Trophoblast cell (in vitro differentiated cells and primary cell): ENCODE measurements at regions not wholly inside any gene's neighbourhood (a gene's known extent, or its start where the extent isn't known, plus 50 kb on each side); places are given as distances from the start of the nearest gene placed in this dataset.
A peak's percentile ranks its signal among the peaks of the same experiment; 100 is the strongest.

Experiments used
- DNase-seq, 2 donors: peaks; one replicate each; pipeline ENCODE4 v3.0.0-alpha.2; 2016
- H2AFZ ChIP-seq: 2 replicates; pipeline ENCODE4 v1.6.1; 2013; ENCODE audit warnings: low read length, moderate library complexity, mild to moderate bottlenecking; ENCODE audit not compliant: insufficient read depth, poor library complexity
- H2AK5ac ChIP-seq: 2 replicates; pipeline ENCODE4 v1.6.1; 2013; ENCODE audit warnings: mild to moderate bottlenecking, low read length
- H2BK120ac ChIP-seq: 2 replicates; pipeline ENCODE4 v1.6.1; 2013; ENCODE audit warnings: low read length, mild to moderate bottlenecking, moderate library complexity; ENCODE audit not compliant: insufficient read depth, poor library complexity
- H2BK12ac ChIP-seq: 2 replicates; pipeline ENCODE4 v1.6.1; 2013; ENCODE audit warnings: mild to moderate bottlenecking, low read length, moderate library complexity
- H2BK5ac ChIP-seq: 2 replicates; pipeline ENCODE4 v1.6.1; 2013; ENCODE audit warnings: low read length, low read depth, moderate library complexity, mild to moderate bottlenecking; ENCODE audit not compliant: poor library complexity
- H3K14ac ChIP-seq: 2 replicates; pipeline ENCODE4 v1.6.1; 2013; ENCODE audit warnings: mild to moderate bottlenecking, low read length
- H3K18ac ChIP-seq: 2 replicates; pipeline ENCODE4 v1.6.1; 2013; ENCODE audit warnings: mild to moderate bottlenecking, low read length
- H3K23ac ChIP-seq: 2 replicates; pipeline ENCODE4 v1.6.1; 2013; ENCODE audit warnings: low read length
- H3K27ac ChIP-seq: 2 replicates; pipeline ENCODE4 v1.5.1; 2013; ENCODE audit warnings: low read depth, mild to moderate bottlenecking, inconsistent platforms, low read length, moderate library complexity
- H3K27me3 ChIP-seq: 2 replicates; pipeline ENCODE4 v1.6.1; 2013; ENCODE audit warnings: inconsistent platforms, mild to moderate bottlenecking, low read length, moderate library complexity; ENCODE audit not compliant: insufficient read depth
- H3K36me3 ChIP-seq, 2 experiments: 1 replicate in 1 of 2; 2 replicates in 1 of 2; pipeline ENCODE4 v1.6.1; 2013; ENCODE audit warnings: low read length in 2 of 2, mild to moderate bottlenecking in 2 of 2, moderate library complexity in 1 of 2; ENCODE audit not compliant: insufficient read depth in 2 of 2, control insufficient read depth in 1 of 2
- H3K4ac ChIP-seq: 2 replicates; pipeline ENCODE4 v1.6.1; 2013; ENCODE audit warnings: low read depth, mild to moderate bottlenecking, low read length, moderate library complexity
- H3K4me1 ChIP-seq, 2 experiments: 1 replicate in 1 of 2; 2 replicates in 1 of 2; pipeline ENCODE4 v1.6.1; 2013; ENCODE audit warnings: low read length in 2 of 2, mild to moderate bottlenecking in 2 of 2, moderate library complexity in 1 of 2; ENCODE audit not compliant: insufficient read depth in 2 of 2, control insufficient read depth in 1 of 2
- H3K4me2 ChIP-seq: 2 replicates; pipeline ENCODE4 v1.6.1; 2013; ENCODE audit warnings: inconsistent platforms, mild to moderate bottlenecking, low read length, moderate library complexity
- H3K4me3 ChIP-seq: 2 replicates; pipeline ENCODE4 v1.5.1; 2013; ENCODE audit warnings: mild to moderate bottlenecking, low read depth, low read length, inconsistent platforms
- H3K79me1 ChIP-seq: one replicate; pipeline ENCODE4 v1.6.1; 2013; ENCODE audit warnings: low read length
- H3K79me2 ChIP-seq: 2 replicates; pipeline ENCODE4 v1.6.1; 2013; ENCODE audit warnings: low read length, mild to moderate bottlenecking; ENCODE audit not compliant: control insufficient read depth, insufficient read depth, poor library complexity
- H3K9ac ChIP-seq: 2 replicates; pipeline ENCODE4 v1.6.1; 2013; ENCODE audit warnings: mild to moderate bottlenecking, low read length
- H3K9me3 ChIP-seq: 2 replicates; pipeline ENCODE4 v1.6.1; 2013; ENCODE audit warnings: low read depth, mild to moderate bottlenecking, control low read depth, inconsistent platforms, low read length; ENCODE audit not compliant: insufficient read depth
- H4K12ac ChIP-seq: 2 replicates; pipeline ENCODE4 v1.6.1; 2013; ENCODE audit warnings: low read depth, mild to moderate bottlenecking, low read length, moderate library complexity
- H4K8ac ChIP-seq: 2 replicates; pipeline ENCODE4 v1.6.1; 2013; ENCODE audit warnings: low read depth, mild to moderate bottlenecking, low read length, moderate library complexity
- H4K91ac ChIP-seq: one replicate; pipeline ENCODE4 v1.6.1; 2013; ENCODE audit warnings: low read depth, mild to moderate bottlenecking, low read length, moderate library complexity
- WGBS: extraction: QIAGEN DNeasy Blood & Tissue Kit; methylation state at CpG from one replicate; pipeline ENCODE4 v1.1.7; 2013; ENCODE audit warnings: missing lambda C conversion rate; ENCODE audit not compliant: insufficient read length, insufficient coverage; ENCODE audit errors: extremely low coverage; 5-methylcytosine and 5-hydroxymethylcytosine counted together

DNA sequence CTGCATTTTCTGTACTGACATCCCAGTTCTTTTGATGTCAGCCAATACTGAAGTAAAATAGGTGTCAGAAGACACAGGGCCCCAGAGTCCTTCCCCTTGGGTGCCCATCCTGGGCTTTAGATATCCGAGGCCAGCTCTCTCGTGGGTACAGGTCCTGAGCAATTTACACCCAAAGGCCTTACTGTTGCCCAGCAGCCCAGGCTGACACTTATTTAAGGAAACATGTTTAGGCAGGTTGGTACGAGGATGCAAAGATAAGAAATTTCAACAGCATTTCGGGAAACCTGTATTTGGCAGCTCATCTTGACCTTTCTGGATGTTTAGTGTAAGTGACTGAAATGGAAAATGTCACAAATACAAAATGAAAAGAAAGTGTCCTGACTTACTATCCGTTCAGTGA lies 130.0 kb upstream of the IL12A start:
- Histone ChIP-seq H2BK5ac (peak overlapping the region; percentile 35), H2AFZ (no peak overlapping the region), H4K12ac (no peak overlapping the region), H3K79me1 (peaks cover 26% of the 10 kb centered on the region), H2BK120ac (peak overlapping the region; percentile 67), H3K23ac (no peak overlapping the region), H3K27me3 (no peaks in the 10 kb centered on the region), H3K14ac (no peak overlapping the region), H3K18ac (peak overlapping the region; percentile 79), H3K4me1 (peaks cover 24 to 29% of the 10 kb centered on the region in 2 experiments), H3K9me3 (no peaks in the 10 kb centered on the region), H4K91ac (peak overlapping the region; percentile 86), H4K8ac (peak overlapping the region; percentile 4), H3K4ac (peak overlapping the region; percentile 70), H2BK12ac (peak overlapping the region; percentile 72), H3K4me3 (no peak overlapping the region), H3K9ac (no peak overlapping the region), H3K36me3 (no peaks in the 10 kb centered on the region), H3K4me2 (no peak overlapping the region), H3K79me2 (peaks cover 10% of the 10 kb centered on the region), H2AK5ac (peak overlapping the region; percentile 78), H3K27ac (no peak overlapping the region)
- DNase-seq = no peak
- WGBS = no CpG with 5 or more reads among the region's 5 CpGs

DNA sequence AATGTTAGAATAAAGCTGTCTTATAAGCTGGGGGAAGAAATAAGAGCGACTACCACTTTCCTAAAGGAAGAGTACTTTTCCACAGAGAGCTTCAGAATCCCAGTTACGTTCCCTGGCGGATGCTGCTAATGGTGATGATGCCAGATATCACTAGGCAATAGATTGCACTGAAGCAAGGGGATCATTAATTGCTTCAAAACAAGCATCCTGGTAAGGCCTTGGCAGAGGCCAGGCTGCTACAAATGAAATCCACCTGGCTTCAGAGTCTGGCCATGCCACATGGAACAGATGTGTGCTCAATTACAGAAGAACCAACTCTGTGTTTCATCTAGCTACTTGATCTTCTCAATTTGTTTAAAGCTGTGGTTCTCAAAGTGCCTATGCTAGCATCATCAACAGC lies 129.2 kb upstream of the IL12A start:
- Histone ChIP-seq H3K36me3 (no peaks in the 10 kb centered on the region), H3K9ac (no peak overlapping the region), H3K4me2 (no peak overlapping the region), H3K79me1 (peaks cover 24% of the 10 kb centered on the region), H3K27ac (peak overlapping the region; percentile 16), H3K18ac (no peak overlapping the region), H2AFZ (no peak overlapping the region), H4K8ac (no peak overlapping the region), H3K23ac (no peak overlapping the region), H3K27me3 (no peaks in the 10 kb centered on the region), H3K4me1 (peaks cover 24 to 29% of the 10 kb centered on the region in 2 experiments), H2BK12ac (peak overlapping the region; percentile 38), H2BK120ac (no peak overlapping the region), H2AK5ac (no peak overlapping the region), H3K14ac (no peak overlapping the region), H2BK5ac (no peak overlapping the region), H3K9me3 (no peaks in the 10 kb centered on the region), H3K79me2 (peaks cover 10% of the 10 kb centered on the region), H3K4ac (no peak overlapping the region), H4K91ac (no peak overlapping the region), H3K4me3 (no peak overlapping the region), H4K12ac (no peak overlapping the region)
- DNase-seq = no peak
- no CpG with 5 or more reads among the region's 3 CpGs for WGBS

DNA sequence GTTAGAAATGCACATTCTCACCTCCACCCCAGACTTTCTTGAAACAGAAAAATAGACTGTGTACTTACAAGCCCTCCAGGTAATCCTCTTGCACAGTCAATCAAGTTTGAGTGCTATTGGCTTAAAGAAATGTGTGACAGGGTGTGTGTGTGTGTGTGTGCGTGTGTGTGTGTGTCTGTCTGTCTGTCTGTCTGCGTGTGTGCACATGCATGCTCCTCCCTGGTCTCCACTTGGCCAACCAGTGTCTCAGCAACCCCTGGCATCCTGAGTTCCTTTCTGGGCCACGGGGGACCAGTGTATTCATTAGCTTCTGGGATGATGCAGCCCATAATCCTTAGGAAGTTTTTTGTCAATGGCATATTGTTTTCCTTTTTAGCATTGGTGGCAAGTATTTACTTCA lies 128.8 kb upstream of the IL12A start:
- Histone ChIP-seq H3K4ac (no peak overlapping the region), H2AK5ac (no peak overlapping the region), H3K79me2 (peaks cover 10% of the 10 kb centered on the region), H2BK120ac (no peak overlapping the region), H3K4me2 (no peak overlapping the region), H3K4me1 (peaks cover 24 to 29% of the 10 kb centered on the region in 2 experiments), H3K18ac (no peak overlapping the region), H3K9me3 (no peaks in the 10 kb centered on the region), H3K36me3 (no peaks in the 10 kb centered on the region), H4K8ac (no peak overlapping the region), H3K27me3 (no peaks in the 10 kb centered on the region), H4K91ac (no peak overlapping the region), H3K9ac (no peak overlapping the region), H3K23ac (no peak overlapping the region), H2BK12ac (no peak overlapping the region), H3K79me1 (peaks cover 23% of the 10 kb centered on the region), H2BK5ac (no peak overlapping the region), H3K27ac (peak overlapping the region; percentile 16), H4K12ac (no peak overlapping the region), H2AFZ (no peak overlapping the region), H3K14ac (no peak overlapping the region), H3K4me3 (no peak overlapping the region)
- no peak for DNase-seq
- no CpG with 5 or more reads among the region's 3 CpGs for WGBS

GRCh38 chr3:159860269-159861116 lies 128.1 kb upstream of the IL12A start:
- peaks cover 23% of the 10 kb centered on the region for H3K79me1 ChIP-seq
- H3K23ac ChIP-seq = no peak overlapping the region
- peaks cover 24 to 29% of the 10 kb centered on the region in 2 experiments for H3K4me1 ChIP-seq
- peak overlapping the region; percentile 58 for H4K8ac ChIP-seq
- peak overlapping the region; percentile 16 for H3K27ac ChIP-seq
- H4K12ac ChIP-seq = no peak overlapping the region
- no peak overlapping the region for H3K4me2 ChIP-seq
- peak overlapping the region; percentile 63 for H2BK5ac ChIP-seq
- H3K9ac ChIP-seq = no peak overlapping the region
- peak overlapping the region; percentile 47 for H2AFZ ChIP-seq
- no peaks in the 10 kb centered on the region for H3K27me3 ChIP-seq
- no peaks in the 10 kb centered on the region for H3K36me3 ChIP-seq
- no peak for DNase-seq
- peak overlapping the region; percentile 88 for H2BK12ac ChIP-seq
- peak overlapping the region; percentile 25 for H3K14ac ChIP-seq
- H3K4me3 ChIP-seq = no peak overlapping the region
- WGBS = no CpG with 5 or more reads among the region's 4 CpGs
- peak overlapping the region; percentile 3 for H3K4ac ChIP-seq
- H2BK120ac ChIP-seq = peak overlapping the region; percentile 13
- no peak overlapping the region for H4K91ac ChIP-seq
- H3K18ac ChIP-seq = peak overlapping the region; percentile 61
- H3K79me2 ChIP-seq = peaks cover 10% of the 10 kb centered on the region
- no peak overlapping the region for H2AK5ac ChIP-seq
- H3K9me3 ChIP-seq = no peaks in the 10 kb centered on the region
